ENCODE measurements at regions not wholly inside any gene's neighbourhood (a gene's known extent, or its start where the extent isn't known, plus 50 kb on each side); places are given as distances from the start of the nearest gene placed in this dataset.
"Not testable (repeated sequence)": the region's sequence is repeated elsewhere in the genome, so short reads cannot be mapped to it uniquely, and the experiment has no call there.

- no peak for TF ChIP-seq POLR2A (IDR thresholded peaks at IDR 0.05)
- H3K27me3 ChIP-seq: no peaks in the 10 kb centered on the region
- H3K4me1 ChIP-seq: peaks cover 0 to 8% (median 0%) of the 10 kb centered on the region in 4 donors
- no peak overlapping the region for H3K4me3 ChIP-seq
- H3K9me3 ChIP-seq: peaks cover 0 to 10% (median 5%) of the 10 kb centered on the region in 4 donors
- H3K36me3 ChIP-seq: no peaks in the 10 kb centered on the region
- no peak for DNase-seq
- no peak overlapping the region for H3K27ac ChIP-seq
Observed at GRCh38 chr2:121153516-121153915, 131.5 kb downstream of the TFCP2L1 start.

GRCh38 chr2:121155502-121156056 is 129.4 kb downstream of the TFCP2L1 start:
- TF ChIP-seq POLR2A (IDR thresholded peaks at IDR 0.05) (no peak), CTCF (IDR thresholded peaks at IDR 0.05) (no peak)
- peak in 2 of 3 donors; percentile 64 to 68 for DNase-seq
- Histone ChIP-seq H3K9me3 (peaks cover 0 to 10% (median 5%) of the 10 kb centered on the region in 4 donors), H3K4me1 (peaks cover 0 to 8% (median 0%) of the 10 kb centered on the region in 4 donors), H3K4me3 (no peak overlapping the region), H3K36me3 (no peaks in the 10 kb centered on the region), H3K27ac (peak overlapping the region in 1 of 4 donors; percentile 59), H3K27me3 (no peaks in the 10 kb centered on the region)

- DNase-seq, H3K36me3 ChIP-seq, H3K9me3 ChIP-seq, H3K4me1 ChIP-seq, H3K27ac ChIP-seq, H3K4me3 ChIP-seq, H3K27me3 ChIP-seq: not testable (repeated sequence)
Observed at GRCh38 chr2:121157481-121157880, 127.5 kb downstream of the TFCP2L1 start.

- no peaks in the 10 kb centered on the region for H3K36me3 ChIP-seq
- H3K9me3 ChIP-seq: peaks cover 0 to 10% (median 5%) of the 10 kb centered on the region in 4 donors
- H3K27ac ChIP-seq: no peak overlapping the region
- TF ChIP-seq CTCF (IDR thresholded peaks at IDR 0.05): no peak
- TF ChIP-seq POLR2A (IDR thresholded peaks at IDR 0.05): no peak
- H3K4me3 ChIP-seq: no peak overlapping the region
- no peaks in the 10 kb centered on the region for H3K4me1 ChIP-seq
- no peaks in the 10 kb centered on the region for H3K27me3 ChIP-seq
- no peak for DNase-seq
Observed at GRCh38 chr2:121159291-121160071, 125.5 kb downstream of the TFCP2L1 start.

GRCh38 chr2:121160366-121160765 is 124.6 kb downstream of the TFCP2L1 start:
- no peaks in the 10 kb centered on the region for H3K36me3 ChIP-seq
- TF ChIP-seq CTCF (IDR thresholded peaks at IDR 0.05) (no peak), POLR2A (IDR thresholded peaks at IDR 0.05) (no peak)
- no peaks in the 10 kb centered on the region for H3K27me3 ChIP-seq
- H3K9me3 ChIP-seq: peaks cover 0 to 10% (median 5%) of the 10 kb centered on the region in 4 donors
- no peak overlapping the region for H3K27ac ChIP-seq
- no peaks in the 10 kb centered on the region for H3K4me1 ChIP-seq
- no peak for DNase-seq
- no peak overlapping the region for H3K4me3 ChIP-seq

- H3K9me3 ChIP-seq: peaks cover 0 to 10% (median 5%) of the 10 kb centered on the region in 4 donors
- no peak for DNase-seq
- H3K36me3 ChIP-seq: no peaks in the 10 kb centered on the region
- H3K27ac ChIP-seq: no peak overlapping the region
- H3K4me3 ChIP-seq: no peak overlapping the region
- no peaks in the 10 kb centered on the region for H3K4me1 ChIP-seq
- no peak for TF ChIP-seq CTCF (IDR thresholded peaks at IDR 0.05)
- TF ChIP-seq POLR2A (IDR thresholded peaks at IDR 0.05): no peak
- no peaks in the 10 kb centered on the region for H3K27me3 ChIP-seq
Observed at GRCh38 chr2:121161272-121161671, 123.7 kb downstream of the TFCP2L1 start.
